B cell (primary cell): ENCODE measurements at regions not wholly inside any gene's neighbourhood (a gene's known extent, or its start where the extent isn't known, plus 50 kb on each side); places are given as distances from the start of the nearest gene placed in this dataset.
"Not testable (repeated sequence)": the region's sequence is repeated elsewhere in the genome, so short reads cannot be mapped to it uniquely, and the experiment has no call there.

Experiments
- ATAC-seq: fragments of 200-7000 bp; cut with Tn5 transposase; one replicate; pipeline ENCODE4 v1.10.0; 2021; ENCODE audit warnings: low read depth, mild to moderate bottlenecking, moderate number of reproducible peaks, moderate library complexity
- CTCF ChIA-PET: fragments of 350-600 bp; sonication (Branson Sonifier 250); formaldehyde crosslinking; loops from one replicate; lab custom pipeline; 2021; ENCODE audit warnings: antibody characterized with exemption, inconsistent platforms; lab: Charles Lee
- POLR2A ChIA-PET: fragments of 350-600 bp; sonication (Branson Sonifier 250); formaldehyde crosslinking; loops from one replicate; lab custom pipeline; 2021; ENCODE audit warnings: antibody characterized with exemption; lab: Charles Lee
- DNase-seq: peaks from one replicate; pipeline ENCODE4 v3.0.0; 2013
- H2AFZ ChIP-seq: 2 replicates; pipeline ENCODE4 v1.6.1; 2012; ENCODE audit warnings: mild to moderate bottlenecking, low read depth, low read length; ENCODE audit not compliant: insufficient read depth, poor library complexity, severe bottlenecking
- H3K27ac ChIP-seq, 2 donors: 1 replicate in 1 of 2; 2 replicates in 1 of 2; pipeline ENCODE4 v1.5.1; 2012 to 2013; ENCODE audit warnings: low read length in 2 of 2, mild to moderate bottlenecking in 2 of 2, moderate library complexity in 1 of 2
- H3K27me3 ChIP-seq, 4 experiments: fragments of 200-600 bp in 1 of 4; sonication (generic) in 1 of 4; replicated peaks in 1 of 4; 1 replicate in 2 of 4; 2 replicates in 2 of 4; pipeline versions ENCODE4 v1.6.1 to v1.7.0; 2013 to 2016; ENCODE audit warnings: low read length in 3 of 4, mild to moderate bottlenecking in 2 of 4, mixed read lengths in 1 of 4, moderate library complexity in 1 of 4; ENCODE audit not compliant: insufficient read depth in 4 of 4, control insufficient read depth in 3 of 4; ENCODE audit errors: control extremely low read depth in 1 of 4
- H3K36me3 ChIP-seq, 2 experiments: replicated peaks in 1 of 2; 1 replicate in 1 of 2; 2 replicates in 1 of 2; pipeline versions ENCODE4 v1.6.1 to v1.7.1; 2013; ENCODE audit warnings: low read length in 1 of 2; ENCODE audit not compliant: insufficient read depth in 2 of 2, control insufficient read depth in 1 of 2; ENCODE audit errors: control extremely low read depth in 1 of 2, extremely low read depth in 1 of 2
- H3K4me1 ChIP-seq, 2 donors: fragments of 200-600 bp in 1 of 2; sonication (generic) in 1 of 2; 1 replicate in 1 of 2; 2 replicates in 1 of 2; pipeline versions ENCODE4 v1.5.1 to v1.6.1; 2013 to 2017; ENCODE audit warnings: low read length in 2 of 2; ENCODE audit not compliant: control insufficient read depth in 2 of 2, insufficient read depth in 2 of 2
- H3K4me2 ChIP-seq: replicated peaks from 2 replicates; pipeline ENCODE3; 2012; ENCODE audit warnings: mild to moderate bottlenecking, low read depth, low read length; ENCODE audit not compliant: poor library complexity, severe bottlenecking
- H3K4me3 ChIP-seq, 5 experiments: fragments of 200-600 bp in 1 of 5; sonication (generic) in 1 of 5; 1 replicate in 3 of 5; 2 replicates in 2 of 5; pipeline versions ENCODE4 v1.5.1 to v1.7.0; 2011 to 2016; ENCODE audit warnings: low read length in 4 of 5, mild to moderate bottlenecking in 4 of 5, low read depth in 2 of 5, control low read depth in 1 of 5, moderate library complexity in 1 of 5; ENCODE audit not compliant: insufficient read depth in 1 of 5; ENCODE audit errors: control extremely low read depth in 1 of 5, extremely low read depth in 1 of 5
- H3K79me2 ChIP-seq: fragments of 200-600 bp; sonication (generic); one replicate; pipeline ENCODE4 v1.6.0; 2016; ENCODE audit warnings: low read length; ENCODE audit not compliant: control insufficient read depth, insufficient read depth
- H3K9ac ChIP-seq: fragments of 200-600 bp; sonication (generic); 2 replicates; pipeline ENCODE4 v1.6.1; 2017; ENCODE audit warnings: mild to moderate bottlenecking, low read length, moderate library complexity
- H3K9me3 ChIP-seq, 3 donors: one replicate each; pipeline versions ENCODE4 v1.6.1 to v1.7.1; 2013; ENCODE audit warnings: low read length in 2 of 3; ENCODE audit not compliant: control insufficient read depth in 2 of 3, insufficient read depth in 1 of 3; ENCODE audit errors: control extremely low read depth in 1 of 3
- H4K20me1 ChIP-seq: 2 replicates; pipeline ENCODE4 v1.6.0; 2012; ENCODE audit warnings: mild to moderate bottlenecking, low read length; ENCODE audit not compliant: insufficient read depth, control insufficient read depth, poor library complexity, severe bottlenecking
- H3K27ac Mint-ChIP-seq: one replicate; pipeline ENCODE4 v1.8.0; 2021; ENCODE audit warnings: mixed read lengths
- H3K27me3 Mint-ChIP-seq: one replicate; pipeline ENCODE4 v1.8.0; 2021; ENCODE audit warnings: mixed read lengths
- H3K4me1 Mint-ChIP-seq: one replicate; pipeline ENCODE4 v1.8.0; 2021; ENCODE audit warnings: mixed read lengths
- H3K4me3 Mint-ChIP-seq: one replicate; pipeline ENCODE4 v1.8.0; 2021; ENCODE audit warnings: mixed read lengths
- H3K9me3 Mint-ChIP-seq: one replicate; pipeline ENCODE4 v1.8.0; 2022; ENCODE audit warnings: mixed read lengths; ENCODE audit not compliant: insufficient read depth
- EZH2 ChIP-seq: IDR thresholded peaks from 2 replicates; pipeline ENCODE4 v1.6.1; 2012; ENCODE audit warnings: borderline replicate concordance, low read depth, mild to moderate bottlenecking, moderate library complexity, low read length; ENCODE audit not compliant: insufficient read depth, poor library complexity, severe bottlenecking
- WGBS: methylation state at CpG from one replicate; pipeline ENCODE4 v1.1.5; 2013; ENCODE audit warnings: missing lambda C conversion rate; ENCODE audit not compliant: insufficient coverage; 5-methylcytosine and 5-hydroxymethylcytosine counted together
- intact Hi-C: fragments of 100-400 bp; cut with micrococcal nuclease; formaldehyde crosslinking; loops from one replicate; pipeline ENCODE4 v1.10.0; 2022
- TF ChIP-seq, protein P1 (sequence below): fragments of 200-600 bp; IDR thresholded peaks from one replicate; pipeline ENCODE4 v1.8.0; 2022; ENCODE audit warnings: antibody characterized with exemption, mild to moderate bottlenecking

DNA sequence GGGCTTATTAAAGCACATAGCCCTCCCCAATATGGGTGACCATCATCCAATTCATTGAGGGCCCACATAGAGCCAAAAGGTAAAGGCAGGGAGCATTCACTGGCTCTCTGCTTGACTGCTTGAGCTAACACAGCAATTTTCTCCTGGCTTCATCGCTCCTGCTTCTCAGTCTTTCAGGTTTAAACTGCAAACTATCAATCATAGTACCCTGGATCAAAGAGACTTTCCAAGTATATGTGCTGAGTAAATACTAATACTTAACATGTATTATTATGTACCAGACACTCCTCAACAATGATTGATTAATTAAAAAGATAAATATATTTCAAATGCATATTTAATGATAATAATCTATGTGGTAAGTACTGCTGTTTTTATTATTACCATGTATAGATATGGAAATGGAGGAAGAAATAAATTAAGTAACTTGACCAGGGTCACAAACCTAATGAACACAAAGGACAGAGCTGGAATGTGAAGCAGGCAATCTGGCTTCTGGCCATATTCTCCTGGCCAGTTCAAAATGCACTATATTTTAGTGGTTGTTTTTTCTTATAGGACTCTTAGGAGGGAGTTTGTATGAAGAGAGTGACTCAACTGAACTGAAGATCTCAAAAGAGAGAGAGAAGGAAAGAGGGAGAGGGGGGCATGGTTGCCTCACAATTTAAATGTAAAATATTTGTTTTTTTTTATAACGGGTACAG lies 1197.3 kb downstream of the TECRL start:
- H3K4me2 ChIP-seq, result no peak overlapping the region
- no peak overlapping the region for H3K9ac ChIP-seq
- no peaks in the 10 kb centered on the region for H3K4me1 Mint-ChIP-seq
- no peak overlapping the region for H3K4me3 Mint-ChIP-seq
- H3K9me3 Mint-ChIP-seq, result peaks cover 6% of the 10 kb centered on the region
- H3K27ac Mint-ChIP-seq, result no peak overlapping the region
- peaks cover 0 to 6% (median 0%) of the 10 kb centered on the region in 3 donors for H3K9me3 ChIP-seq
- H3K27ac ChIP-seq, result no peak overlapping the region
- H3K36me3 ChIP-seq, result no peaks in the 10 kb centered on the region
- no peak overlapping the region for H2AFZ ChIP-seq
- ATAC-seq, result no peak
- WGBS, result 82% methylated on average over 2 of the region's 2 CpGs
- no peaks in the 10 kb centered on the region for H4K20me1 ChIP-seq
- intact Hi-C loops, result no loop called here
- H3K4me1 ChIP-seq, result no peaks in the 10 kb centered on the region
- TF ChIP-seq, protein P1, sequence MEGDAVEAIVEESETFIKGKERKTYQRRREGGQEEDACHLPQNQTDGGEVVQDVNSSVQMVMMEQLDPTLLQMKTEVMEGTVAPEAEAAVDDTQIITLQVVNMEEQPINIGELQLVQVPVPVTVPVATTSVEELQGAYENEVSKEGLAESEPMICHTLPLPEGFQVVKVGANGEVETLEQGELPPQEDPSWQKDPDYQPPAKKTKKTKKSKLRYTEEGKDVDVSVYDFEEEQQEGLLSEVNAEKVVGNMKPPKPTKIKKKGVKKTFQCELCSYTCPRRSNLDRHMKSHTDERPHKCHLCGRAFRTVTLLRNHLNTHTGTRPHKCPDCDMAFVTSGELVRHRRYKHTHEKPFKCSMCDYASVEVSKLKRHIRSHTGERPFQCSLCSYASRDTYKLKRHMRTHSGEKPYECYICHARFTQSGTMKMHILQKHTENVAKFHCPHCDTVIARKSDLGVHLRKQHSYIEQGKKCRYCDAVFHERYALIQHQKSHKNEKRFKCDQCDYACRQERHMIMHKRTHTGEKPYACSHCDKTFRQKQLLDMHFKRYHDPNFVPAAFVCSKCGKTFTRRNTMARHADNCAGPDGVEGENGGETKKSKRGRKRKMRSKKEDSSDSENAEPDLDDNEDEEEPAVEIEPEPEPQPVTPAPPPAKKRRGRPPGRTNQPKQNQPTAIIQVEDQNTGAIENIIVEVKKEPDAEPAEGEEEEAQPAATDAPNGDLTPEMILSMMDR, result no peak
- TF ChIP-seq EZH2, result no peak
- POLR2A ChIA-PET, result no interaction called here
- H3K27me3 Mint-ChIP-seq, result no peaks in the 10 kb centered on the region
- no peak for DNase-seq
- CTCF ChIA-PET, result no interaction called here
- H3K27me3 ChIP-seq, result no peaks in the 10 kb centered on the region
- H3K4me3 ChIP-seq, result no peak overlapping the region
- no peaks in the 10 kb centered on the region for H3K79me2 ChIP-seq

DNA sequence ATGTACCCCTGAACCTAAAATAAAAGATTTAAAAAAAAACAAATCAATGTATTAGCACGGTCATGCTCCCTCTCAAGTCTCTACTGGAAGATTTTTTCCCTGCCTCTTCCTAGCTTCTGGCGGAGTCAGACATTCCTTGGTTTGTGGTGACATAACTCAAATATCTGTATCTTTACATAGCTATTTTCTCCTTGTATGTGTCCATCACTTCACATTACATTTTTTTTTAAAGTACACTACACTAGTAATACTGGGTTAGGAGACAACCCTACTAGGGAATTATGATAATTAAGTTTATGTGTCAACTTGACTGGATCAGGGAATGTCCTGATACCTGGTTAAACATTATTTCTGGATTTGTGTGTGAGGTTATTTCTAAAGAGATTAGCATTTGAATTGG lies 1197.9 kb downstream of the TECRL start:
- Histone ChIP-seq H3K27ac (no peak overlapping the region), H3K4me2 (no peak overlapping the region), H2AFZ (no peak overlapping the region), H3K36me3 (no peaks in the 10 kb centered on the region), H3K4me1 (no peaks in the 10 kb centered on the region), H4K20me1 (no peaks in the 10 kb centered on the region), H3K4me3 (no peak overlapping the region), H3K27me3 (no peaks in the 10 kb centered on the region), H3K79me2 (no peaks in the 10 kb centered on the region), H3K9ac (no peak overlapping the region), H3K9me3 (peaks cover 0 to 6% (median 0%) of the 10 kb centered on the region in 3 donors)
- CTCF ChIA-PET, result no interaction called here
- POLR2A ChIA-PET, result no interaction called here
- no peak overlapping the region for H3K27ac Mint-ChIP-seq
- no peak for DNase-seq
- WGBS, result 60% methylated on average over 1 of the region's 2 CpGs
- no peaks in the 10 kb centered on the region for H3K4me1 Mint-ChIP-seq
- no peak for ATAC-seq
- TF ChIP-seq, protein P1, result no peak
- no peak for TF ChIP-seq EZH2
- peaks cover 6% of the 10 kb centered on the region for H3K9me3 Mint-ChIP-seq
- intact Hi-C loops, result no loop called here
- H3K4me3 Mint-ChIP-seq, result no peak overlapping the region
- H3K27me3 Mint-ChIP-seq, result no peaks in the 10 kb centered on the region

DNA sequence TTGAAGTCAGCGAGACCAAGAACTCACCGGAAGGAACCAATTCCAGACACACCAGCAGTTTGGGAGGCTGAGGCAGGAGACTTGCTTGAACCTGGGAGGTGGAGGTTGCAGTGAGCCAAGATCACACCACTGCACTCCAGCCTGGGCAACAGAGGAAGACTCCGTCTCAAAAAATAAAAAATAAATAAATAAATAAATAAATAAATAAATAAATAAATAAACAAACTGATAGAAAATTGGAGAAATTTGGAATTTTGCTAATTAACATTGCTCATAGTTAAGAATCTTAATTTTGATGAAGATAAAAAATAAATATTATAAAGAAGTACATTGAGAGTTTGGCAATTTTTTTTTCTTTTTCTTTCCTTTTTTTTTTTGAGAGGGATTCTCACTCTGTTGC lies 1216.2 kb downstream of the TECRL start:
- POLR2A ChIA-PET, intact Hi-C loops, H2AFZ ChIP-seq, H3K4me3 Mint-ChIP-seq, H3K9me3 ChIP-seq, DNase-seq, H3K9me3 Mint-ChIP-seq, H3K27me3 Mint-ChIP-seq, H3K9ac ChIP-seq, H4K20me1 ChIP-seq, CTCF ChIA-PET, H3K27ac ChIP-seq, H3K4me1 Mint-ChIP-seq, H3K4me2 ChIP-seq, ATAC-seq, H3K4me1 ChIP-seq, H3K4me3 ChIP-seq, H3K27me3 ChIP-seq, H3K79me2 ChIP-seq, H3K36me3 ChIP-seq, H3K27ac Mint-ChIP-seq: not testable (repeated sequence)
- WGBS, result no CpG with 5 or more reads among the region's 3 CpGs
